ENCODE measurements at regions not wholly inside any gene's neighbourhood (a gene's known extent, or its start where the extent isn't known, plus 50 kb on each side); places are given as distances from the start of the nearest gene placed in this dataset.

- TF ChIP-seq YY1 (IDR thresholded peaks at IDR 0.05; ENCODE audit: low read depth) (no peak), MAX (IDR thresholded peaks at IDR 0.05) (no peak), RAD21 (IDR thresholded peaks at IDR 0.05; ENCODE audit: low read depth) (no peak), TCF12 (IDR thresholded peaks at IDR 0.05; ENCODE audit: low read depth) (no peak), ZBTB7A (IDR thresholded peaks at IDR 0.05; ENCODE audit: low read depth) (no peak), EP300 (IDR thresholded peaks at IDR 0.05; ENCODE audit: borderline replicate concordance) (no peak), REST (IDR thresholded peaks at IDR 0.05; ENCODE audit: low read depth) (no peak), NFIC (IDR thresholded peaks at IDR 0.05) (no peak)
Measured at GRCh38 chr12:111120578-111120977, 200.2 kb upstream of the MYL2 start.

- TF ChIP-seq TCF12 (IDR thresholded peaks at IDR 0.05; ENCODE audit: low read depth) (no peak), TAF1 (IDR thresholded peaks at IDR 0.05; ENCODE audit: low read depth) (no peak), EGR1 (IDR thresholded peaks at IDR 0.05) (no peak), ZBTB7A (IDR thresholded peaks at IDR 0.05; ENCODE audit: low read depth) (no peak), TEAD4 (IDR thresholded peaks at IDR 0.05) (no peak), CEBPB (IDR thresholded peaks at IDR 0.05) (no peak), EP300 (IDR thresholded peaks at IDR 0.05; ENCODE audit: borderline replicate concordance) (no peak), NFIC (IDR thresholded peaks at IDR 0.05) (no peak), RAD21 (IDR thresholded peaks at IDR 0.05; ENCODE audit: low read depth) (no peak), CREB1 (IDR thresholded peaks at IDR 0.05; ENCODE audit: low read depth) (no peak), MAX (IDR thresholded peaks at IDR 0.05) (no peak), REST (IDR thresholded peaks at IDR 0.05; ENCODE audit: low read depth) (no peak), FOXM1 (IDR thresholded peaks at IDR 0.05; ENCODE audit: borderline replicate concordance, low read depth) (no peak), YY1 (IDR thresholded peaks at IDR 0.05; ENCODE audit: low read depth) (no peak), USF1 (IDR thresholded peaks at IDR 0.05) (no peak)
Measured at GRCh38 chr12:111117017-111117416, 196.6 kb upstream of the MYL2 start.

GRCh38 chr12:111112311-111113098, 192.1 kb upstream of the MYL2 start:
- TF ChIP-seq RAD21 (IDR thresholded peaks at IDR 0.05; ENCODE audit: low read depth), result no peak
- no peak for TF ChIP-seq CREB1 (IDR thresholded peaks at IDR 0.05; ENCODE audit: low read depth)
- no peak for TF ChIP-seq MAX (IDR thresholded peaks at IDR 0.05)
- no peak for TF ChIP-seq FOXM1 (IDR thresholded peaks at IDR 0.05; ENCODE audit: borderline replicate concordance, low read depth)
- TF ChIP-seq CEBPB (IDR thresholded peaks at IDR 0.05), result no peak
- no peak for TF ChIP-seq TEAD4 (IDR thresholded peaks at IDR 0.05)

- TF ChIP-seq CEBPB (IDR thresholded peaks at IDR 0.05), result no peak
- no peak for TF ChIP-seq TEAD4 (IDR thresholded peaks at IDR 0.05)
- TF ChIP-seq RAD21 (IDR thresholded peaks at IDR 0.05; ENCODE audit: low read depth), result no peak
- TF ChIP-seq MAX (IDR thresholded peaks at IDR 0.05), result no peak
- no peak for TF ChIP-seq FOXM1 (IDR thresholded peaks at IDR 0.05; ENCODE audit: borderline replicate concordance, low read depth)
- no peak for TF ChIP-seq ZBTB7A (IDR thresholded peaks at IDR 0.05; ENCODE audit: low read depth)
- TF ChIP-seq TCF12 (IDR thresholded peaks at IDR 0.05; ENCODE audit: low read depth), result no peak
Measured at GRCh38 chr12:111111681-111112080, 191.3 kb upstream of the MYL2 start.

- TF ChIP-seq USF1 (IDR thresholded peaks at IDR 0.05), result no peak
- TF ChIP-seq YY1 (IDR thresholded peaks at IDR 0.05; ENCODE audit: low read depth), result no peak
- TF ChIP-seq TEAD4 (IDR thresholded peaks at IDR 0.05), result no peak
Measured at GRCh38 chr12:111110556-111110955, 190.2 kb upstream of the MYL2 start.

- TF ChIP-seq EGR1 (IDR thresholded peaks at IDR 0.05) (no peak), CEBPB (IDR thresholded peaks at IDR 0.05) (no peak), RAD21 (IDR thresholded peaks at IDR 0.05; ENCODE audit: low read depth) (no peak), TCF12 (IDR thresholded peaks at IDR 0.05; ENCODE audit: low read depth) (no peak), YY1 (IDR thresholded peaks at IDR 0.05; ENCODE audit: low read depth) (no peak), USF1 (IDR thresholded peaks at IDR 0.05) (no peak), FOXM1 (IDR thresholded peaks at IDR 0.05; ENCODE audit: borderline replicate concordance, low read depth) (no peak), MAX (IDR thresholded peaks at IDR 0.05) (no peak), TAF1 (IDR thresholded peaks at IDR 0.05; ENCODE audit: low read depth) (no peak), NFIC (IDR thresholded peaks at IDR 0.05) (no peak)
Measured at GRCh38 chr12:111108726-111109125, 188.3 kb upstream of the MYL2 start.

Data from Ishikawa (cell line).